ENCODE measurements at regions not wholly inside any gene's neighbourhood (a gene's known extent, or its start where the extent isn't known, plus 50 kb on each side); places are given as distances from the start of the nearest gene placed in this dataset.

- TF ChIP-seq CTCF (IDR thresholded peaks at IDR 0.05) = no peak
- TF ChIP-seq POLR2AphosphoS5 (IDR thresholded peaks at IDR 0.05) = no peak
- TF ChIP-seq POLR2A (IDR thresholded peaks at IDR 0.05) = no peak
These were observed 117.5 kb upstream of the PARP11 start for GRCh38 chr12:3990501-3991280.
